NT2/D1 (cell line): ENCODE measurements at regions not wholly inside any gene's neighbourhood (a gene's known extent, or its start where the extent isn't known, plus 50 kb on each side); places are given as distances from the start of the nearest gene placed in this dataset.

Experiments
- SUZ12 ChIP-seq: IDR thresholded peaks from 2 replicates; pipeline ENCODE4 v1.6.1; 2011; ENCODE audit not compliant: insufficient read length, insufficient read depth; ENCODE audit errors: extremely low read depth
- YY1 ChIP-seq: IDR thresholded peaks from 2 replicates; pipeline ENCODE4 v1.6.1; 2011; ENCODE audit not compliant: insufficient read length, insufficient read depth
- ZNF274 ChIP-seq: IDR thresholded peaks from 2 replicates; pipeline ENCODE4 v1.6.1; 2011; ENCODE audit warnings: mild to moderate bottlenecking, low read depth, low read length

GRCh38 chr4:144284026-144284425 is 143.5 kb upstream of the GYPA start:
- TF ChIP-seq ZNF274 (no peak), SUZ12 (no peak), YY1 (no peak)
